AG04450 (cell line): ENCODE measurements at regions not wholly inside any gene's neighbourhood (a gene's known extent, or its start where the extent isn't known, plus 50 kb on each side); places are given as distances from the start of the nearest gene placed in this dataset.

Experiments used
- CTCF ChIA-PET: fragments of 300-600, 350-600 bp; formaldehyde crosslinking; extraction: SDS; loops from one replicate; lab custom pipeline; 2022; ENCODE audit warnings: antibody characterized with exemption, inconsistent platforms; lab: Charles Lee
- POLR2A ChIA-PET: fragments of 350-600 bp; formaldehyde crosslinking; extraction: SDS; loops from one replicate; lab custom pipeline; 2021; ENCODE audit warnings: antibody characterized with exemption, inconsistent platforms; lab: Yijun Ruan, JAX
- DNase-seq: peaks from one replicate; pipeline ENCODE4 v3.0.0-alpha.2; 2011; ENCODE audit warnings: low read depth, low spot score
- H3K27ac ChIP-seq: one replicate; pipeline ENCODE4 v1.5.1; 2012; ENCODE audit warnings: low read depth, low read length, control low read depth
- H3K27me3 ChIP-seq: one replicate; pipeline ENCODE4 v1.6.0; 2012; ENCODE audit warnings: low read length; ENCODE audit not compliant: control insufficient read depth, insufficient read depth
- H3K4me3 ChIP-seq: 2 replicates; pipeline ENCODE4 v1.5.1; 2011; ENCODE audit warnings: mild to moderate bottlenecking, low read depth, low read length, control low read depth
- H3K9me3 ChIP-seq: 2 replicates; pipeline ENCODE4 v1.5.1; 2012; ENCODE audit warnings: low read length; ENCODE audit not compliant: control insufficient read depth, insufficient read depth
- TF ChIP-seq, protein P1 (sequence below): IDR thresholded peaks from 2 replicates; pipeline ENCODE4 v1.5.1; 2011; ENCODE audit warnings: low read depth, low read length, control low read depth, inconsistent platforms

DNA sequence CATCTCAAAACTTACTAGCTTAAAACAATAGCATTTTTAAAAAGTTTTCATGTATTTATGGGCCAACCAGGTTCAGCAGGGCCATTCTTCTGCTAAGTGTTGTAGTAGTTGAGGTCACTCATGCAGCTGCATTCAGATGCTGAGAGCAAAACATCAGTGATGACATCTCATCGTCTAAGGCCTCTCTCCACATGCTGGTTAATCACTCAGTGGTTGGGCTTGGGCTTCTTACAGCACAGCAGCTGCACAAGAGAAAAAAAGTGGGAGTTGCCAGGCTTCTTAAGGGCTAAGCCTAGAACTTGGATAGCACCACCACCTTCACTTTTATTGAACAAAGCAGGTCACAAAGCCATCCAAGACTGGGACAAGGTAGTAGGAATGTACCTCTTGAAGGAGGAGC lies 190.3 kb downstream of the IRS1 start:
- ChIA-PET CTCF (no interaction called here), POLR2A (no interaction called here)
- peak; percentile 81 for DNase-seq
- no peaks in the 10 kb centered on the region for H3K9me3 ChIP-seq
- no peaks in the 10 kb centered on the region for H3K27me3 ChIP-seq
- TF ChIP-seq, protein P1, sequence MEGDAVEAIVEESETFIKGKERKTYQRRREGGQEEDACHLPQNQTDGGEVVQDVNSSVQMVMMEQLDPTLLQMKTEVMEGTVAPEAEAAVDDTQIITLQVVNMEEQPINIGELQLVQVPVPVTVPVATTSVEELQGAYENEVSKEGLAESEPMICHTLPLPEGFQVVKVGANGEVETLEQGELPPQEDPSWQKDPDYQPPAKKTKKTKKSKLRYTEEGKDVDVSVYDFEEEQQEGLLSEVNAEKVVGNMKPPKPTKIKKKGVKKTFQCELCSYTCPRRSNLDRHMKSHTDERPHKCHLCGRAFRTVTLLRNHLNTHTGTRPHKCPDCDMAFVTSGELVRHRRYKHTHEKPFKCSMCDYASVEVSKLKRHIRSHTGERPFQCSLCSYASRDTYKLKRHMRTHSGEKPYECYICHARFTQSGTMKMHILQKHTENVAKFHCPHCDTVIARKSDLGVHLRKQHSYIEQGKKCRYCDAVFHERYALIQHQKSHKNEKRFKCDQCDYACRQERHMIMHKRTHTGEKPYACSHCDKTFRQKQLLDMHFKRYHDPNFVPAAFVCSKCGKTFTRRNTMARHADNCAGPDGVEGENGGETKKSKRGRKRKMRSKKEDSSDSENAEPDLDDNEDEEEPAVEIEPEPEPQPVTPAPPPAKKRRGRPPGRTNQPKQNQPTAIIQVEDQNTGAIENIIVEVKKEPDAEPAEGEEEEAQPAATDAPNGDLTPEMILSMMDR = no peak
- H3K27ac ChIP-seq = peak overlapping the region; percentile 32
- no peak overlapping the region for H3K4me3 ChIP-seq

DNA sequence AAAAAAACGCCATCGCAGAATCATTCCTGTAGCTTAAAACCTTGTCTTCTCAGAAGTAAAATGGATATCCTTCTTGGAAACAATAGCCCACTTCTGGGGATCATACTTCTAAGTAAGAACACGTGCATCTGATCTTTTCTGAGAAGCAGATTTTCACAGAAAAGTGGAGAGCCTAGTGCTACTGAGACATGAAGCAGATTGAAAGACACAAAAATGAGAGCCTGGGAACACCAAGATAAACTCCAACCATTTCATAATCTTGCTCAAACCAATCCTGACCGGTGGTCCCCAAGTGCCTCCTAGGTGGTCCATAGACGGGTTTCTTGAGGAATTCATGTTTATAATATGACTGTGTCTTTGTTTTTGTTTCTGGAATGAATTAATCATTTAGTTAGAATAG lies 191.2 kb downstream of the IRS1 start:
- Histone ChIP-seq H3K4me3 (no peak overlapping the region), H3K9me3 (no peaks in the 10 kb centered on the region), H3K27me3 (no peaks in the 10 kb centered on the region), H3K27ac (no peak overlapping the region)
- TF ChIP-seq, protein P1 = no peak
- ChIA-PET CTCF (no interaction called here), POLR2A (no interaction called here)
- no peak for DNase-seq

DNA sequence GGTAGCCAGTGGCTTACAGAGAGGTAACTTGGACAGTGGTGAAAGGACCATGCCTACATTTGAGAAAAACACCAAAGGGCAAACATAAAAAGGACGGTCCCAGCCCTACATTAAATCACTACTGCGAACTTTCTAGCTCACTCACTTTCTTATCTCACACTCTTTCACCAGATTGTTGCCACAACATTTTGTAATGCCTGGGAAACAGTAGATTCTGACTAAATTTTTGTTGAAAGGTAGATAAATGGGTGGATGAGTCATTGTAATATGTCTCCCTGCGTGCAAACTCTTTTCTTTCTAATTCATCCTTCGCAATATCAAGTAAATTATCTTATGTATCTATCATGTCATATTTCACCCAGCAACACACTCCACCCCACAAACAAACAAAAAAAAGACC lies 192.2 kb downstream of the IRS1 start:
- Histone ChIP-seq H3K9me3 (no peaks in the 10 kb centered on the region), H3K4me3 (no peak overlapping the region), H3K27me3 (no peaks in the 10 kb centered on the region), H3K27ac (no peak overlapping the region)
- CTCF ChIA-PET = no interaction called here
- POLR2A ChIA-PET = no interaction called here
- DNase-seq = no peak
- TF ChIP-seq, protein P1 = no peak

DNA sequence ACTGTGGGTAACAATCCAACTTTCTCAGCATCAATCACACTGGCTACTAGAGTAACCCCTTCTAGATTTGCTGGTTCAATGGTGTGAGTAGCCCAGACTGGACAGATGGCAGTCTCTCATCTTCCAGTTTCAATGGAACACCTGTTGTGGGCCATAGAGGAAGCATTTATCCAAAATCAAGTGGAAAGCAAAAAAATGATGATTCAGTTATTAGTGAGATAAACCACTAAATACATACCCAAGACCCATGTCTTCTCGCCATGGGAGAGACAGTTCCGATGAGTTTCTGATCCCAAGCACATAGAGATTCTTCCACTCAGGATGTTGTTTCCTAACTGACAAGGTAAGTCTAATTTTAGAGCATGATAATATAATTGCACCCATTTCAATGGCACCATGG lies 194.0 kb downstream of the IRS1 start:
- no peak overlapping the region for H3K27ac ChIP-seq
- POLR2A ChIA-PET = no interaction called here
- no peak overlapping the region for H3K4me3 ChIP-seq
- CTCF ChIA-PET = no interaction called here
- TF ChIP-seq, protein P1 = no peak
- no peak for DNase-seq
- H3K27me3 ChIP-seq = no peaks in the 10 kb centered on the region
- no peaks in the 10 kb centered on the region for H3K9me3 ChIP-seq

DNA sequence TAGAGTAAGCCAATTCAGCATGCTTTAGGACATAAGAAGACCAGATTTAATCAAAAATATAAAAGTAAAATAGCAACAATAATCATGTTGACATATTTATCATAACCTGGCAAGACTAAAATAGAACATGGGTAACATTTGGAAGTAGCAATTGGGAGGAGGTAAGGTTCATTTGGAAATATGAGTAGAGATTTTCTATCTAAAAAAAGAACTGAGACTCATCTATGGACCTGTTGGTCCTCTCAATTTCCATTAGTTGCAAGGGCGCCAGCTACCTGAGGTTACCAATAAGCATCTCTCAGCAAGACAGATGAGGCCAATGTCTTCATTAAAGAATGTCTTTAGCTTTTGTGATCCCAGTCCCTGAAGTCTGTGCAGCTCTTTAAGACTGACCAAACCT lies 196.0 kb downstream of the IRS1 start:
- POLR2A ChIA-PET = no interaction called here
- no peaks in the 10 kb centered on the region for H3K27me3 ChIP-seq
- no peak overlapping the region for H3K27ac ChIP-seq
- H3K4me3 ChIP-seq = no peak overlapping the region
- no peaks in the 10 kb centered on the region for H3K9me3 ChIP-seq
- CTCF ChIA-PET = no interaction called here
- no peak for DNase-seq
- TF ChIP-seq, protein P1 = no peak
